GM18517 (cell line): ENCODE measurements at regions not wholly inside any gene's neighbourhood (a gene's known extent, or its start where the extent isn't known, plus 50 kb on each side); places are given as distances from the start of the nearest gene placed in this dataset.

ENCODE experiments used
- ATAC-seq: cut with Tn5 transposase; IDR thresholded peaks from one replicate; pipeline ENCODE4 v1.9.1; 2021; ENCODE audit warnings: mild to moderate bottlenecking, moderate library complexity; ENCODE audit not compliant: unreplicated experiment

DNA sequence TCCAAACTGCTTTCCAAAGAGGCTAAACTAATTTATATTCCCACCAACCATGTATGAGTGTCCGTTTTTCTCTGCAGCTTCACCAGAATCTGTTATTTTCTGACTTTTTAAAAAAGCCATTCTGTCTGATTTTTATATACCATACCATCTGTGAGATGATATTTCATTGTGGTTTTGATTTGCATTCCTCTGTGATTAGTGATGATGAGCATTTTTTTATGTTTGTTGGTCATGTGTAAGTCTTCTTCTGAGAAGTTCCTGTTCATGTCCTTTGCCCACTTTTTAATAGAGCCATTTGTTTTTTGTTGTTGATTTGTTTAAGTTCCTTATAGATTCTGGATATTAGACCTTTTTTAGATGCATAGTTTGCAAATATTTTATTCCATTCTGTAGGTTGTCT lies 179.4 kb upstream of the ALCAM start:
- no peak for ATAC-seq

DNA sequence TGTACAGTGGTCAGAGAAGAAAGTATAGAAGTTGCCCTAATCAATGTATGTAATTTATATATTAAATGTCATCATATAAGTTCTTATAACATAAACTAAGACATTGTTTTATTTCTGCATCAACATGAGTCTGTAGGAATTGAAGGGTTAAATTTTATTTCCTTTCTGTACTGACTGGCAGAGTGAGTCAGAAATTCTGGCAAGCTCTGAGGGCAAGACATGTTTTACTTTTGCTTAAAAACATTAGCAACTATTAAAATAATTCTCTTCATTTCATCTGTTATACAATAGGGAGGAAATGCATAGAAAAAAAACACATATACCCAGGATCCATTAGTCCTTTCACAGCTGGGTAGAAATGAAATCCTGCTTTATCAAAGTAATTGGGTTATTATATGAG lies 171.4 kb upstream of the ALCAM start:
- ATAC-seq: no peak

DNA sequence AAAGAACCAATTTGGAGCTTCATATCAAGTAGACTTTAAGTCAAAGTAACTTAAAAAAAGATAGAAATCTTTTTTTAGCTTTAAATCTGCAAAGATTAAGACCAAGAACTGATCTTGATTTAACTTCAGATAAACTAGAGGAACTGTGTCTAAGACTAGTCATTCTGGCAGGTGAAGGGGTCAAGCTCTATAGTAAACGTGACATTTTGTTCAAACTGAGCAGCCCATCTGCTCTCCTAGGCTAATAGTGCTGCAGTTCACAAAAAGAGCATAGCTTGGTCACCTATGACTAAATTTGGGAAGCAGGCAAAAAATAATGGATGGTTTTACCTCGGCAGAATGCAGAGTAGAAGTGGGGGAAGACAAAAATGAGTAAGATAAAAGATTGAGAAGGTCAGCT lies 168.8 kb upstream of the ALCAM start:
- no peak for ATAC-seq

DNA sequence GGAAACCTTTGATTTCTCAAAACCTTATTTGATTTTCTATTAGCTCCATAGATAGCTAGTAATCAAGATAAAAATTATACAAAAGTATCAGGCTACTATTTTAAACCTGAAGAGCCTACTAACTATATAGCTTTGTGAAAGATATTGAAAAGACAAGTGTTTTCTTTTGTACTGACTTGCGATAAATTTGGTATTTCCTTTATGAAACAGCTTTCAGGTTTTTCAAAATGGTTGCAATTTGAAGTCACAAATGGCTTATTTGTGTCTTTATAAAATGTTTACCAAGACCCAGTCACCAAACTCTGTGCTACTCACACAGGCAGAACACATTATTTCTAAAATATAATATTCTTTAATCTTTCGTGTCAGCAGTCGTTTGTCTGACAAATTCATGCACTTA lies 167.5 kb upstream of the ALCAM start:
- no peak for ATAC-seq

DNA sequence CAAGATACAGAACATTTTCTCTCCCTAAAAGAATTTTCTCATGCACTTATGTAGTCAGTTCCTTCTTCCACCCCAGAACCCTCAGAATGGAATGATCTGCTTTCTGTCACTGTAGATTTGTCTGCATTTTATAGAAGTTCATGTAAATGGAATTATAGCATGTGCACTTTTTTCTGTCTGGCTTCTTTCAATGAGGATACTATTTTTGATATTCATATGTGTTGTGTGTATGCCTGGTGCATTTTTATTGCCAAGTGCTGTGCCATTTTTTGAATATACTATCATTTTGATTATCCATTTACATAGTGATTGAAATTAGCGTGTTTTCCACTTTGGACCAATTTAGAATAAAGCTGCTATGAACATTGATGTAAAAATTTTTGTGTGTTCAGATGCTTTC lies 156.6 kb upstream of the ALCAM start:
- no peak for ATAC-seq

DNA sequence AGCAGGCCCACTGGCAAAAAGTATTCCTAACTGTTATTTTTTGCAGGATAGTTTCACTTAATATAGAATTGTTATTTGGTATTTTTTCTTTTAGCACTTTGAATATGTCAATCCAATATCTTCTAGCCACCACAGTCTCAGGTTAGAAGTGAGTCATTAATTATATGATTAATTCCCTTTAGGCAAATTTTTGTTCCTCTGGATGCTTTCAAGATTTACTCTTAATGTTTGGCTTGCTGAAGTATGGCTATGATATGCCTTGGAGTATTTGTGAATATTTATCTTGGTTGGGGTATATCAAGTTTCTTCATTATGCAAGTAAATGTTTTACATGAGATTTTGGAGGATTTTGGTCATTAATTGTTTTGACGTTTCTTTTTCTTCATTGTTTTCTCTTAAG lies 152.1 kb upstream of the ALCAM start:
- no peak for ATAC-seq

DNA sequence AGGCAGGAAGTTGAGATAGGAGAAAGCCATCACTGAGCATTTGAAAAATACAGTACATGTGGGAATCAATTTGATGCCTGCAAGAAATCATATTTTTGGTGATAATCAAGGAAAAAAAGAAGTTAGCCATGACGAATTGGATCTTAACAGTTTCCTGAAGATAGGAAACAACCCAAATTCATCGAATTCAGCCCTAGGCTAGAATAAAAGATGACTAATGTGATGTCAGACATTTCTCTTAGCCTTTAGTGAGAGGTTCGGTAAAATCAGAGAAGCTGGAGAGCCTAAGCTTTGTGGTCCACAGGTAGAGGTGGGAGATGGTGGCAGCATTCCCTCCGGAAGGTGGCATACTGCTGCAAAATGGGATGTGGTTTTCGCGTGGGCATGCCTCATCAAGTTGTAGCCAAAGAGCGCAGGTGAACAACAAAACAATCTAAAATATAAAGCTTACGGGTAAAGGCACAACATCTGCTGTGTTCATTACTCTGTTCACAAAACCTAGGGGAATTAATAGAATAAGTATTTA lies 144.1 kb upstream of the ALCAM start:
- ATAC-seq: no peak

DNA sequence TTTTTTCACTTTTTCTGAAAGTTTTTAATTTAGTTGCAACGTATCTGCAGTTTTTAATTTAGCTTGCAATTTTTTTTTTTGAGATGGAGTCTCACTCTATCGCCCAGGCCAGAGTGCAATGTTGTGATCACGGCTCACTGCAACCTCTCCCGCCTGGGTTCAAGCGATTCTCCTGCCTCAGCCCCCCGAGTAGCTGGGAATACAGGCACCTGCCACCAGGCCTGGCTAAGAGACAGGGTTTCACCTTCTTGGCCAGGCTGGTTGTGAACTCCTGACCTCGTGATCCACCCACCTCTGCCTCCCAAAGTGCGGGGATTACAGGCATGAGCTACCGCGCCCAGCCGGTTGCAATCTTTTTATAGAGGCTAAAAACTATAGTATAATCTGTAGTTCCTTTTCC lies 142.9 kb upstream of the ALCAM start:
- no peak for ATAC-seq

DNA sequence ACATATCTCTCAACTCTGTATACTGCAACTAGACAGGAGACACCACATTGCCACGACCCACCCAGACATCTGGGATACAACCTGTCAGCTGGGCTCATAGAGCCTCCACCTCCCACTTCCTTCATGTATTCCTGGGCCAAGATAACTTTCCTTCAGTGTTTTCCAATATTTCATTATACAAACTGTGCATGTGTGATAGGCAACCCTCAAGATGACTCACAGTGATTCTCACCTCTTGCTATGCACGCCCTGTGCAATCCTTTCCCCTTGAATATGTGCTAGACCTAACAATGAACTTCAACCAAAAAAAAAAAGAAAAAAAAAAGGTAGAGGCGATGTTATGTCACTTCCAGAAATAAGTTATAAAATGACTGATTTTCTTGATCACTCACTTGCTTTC lies 138.0 kb upstream of the ALCAM start:
- no peak for ATAC-seq

DNA sequence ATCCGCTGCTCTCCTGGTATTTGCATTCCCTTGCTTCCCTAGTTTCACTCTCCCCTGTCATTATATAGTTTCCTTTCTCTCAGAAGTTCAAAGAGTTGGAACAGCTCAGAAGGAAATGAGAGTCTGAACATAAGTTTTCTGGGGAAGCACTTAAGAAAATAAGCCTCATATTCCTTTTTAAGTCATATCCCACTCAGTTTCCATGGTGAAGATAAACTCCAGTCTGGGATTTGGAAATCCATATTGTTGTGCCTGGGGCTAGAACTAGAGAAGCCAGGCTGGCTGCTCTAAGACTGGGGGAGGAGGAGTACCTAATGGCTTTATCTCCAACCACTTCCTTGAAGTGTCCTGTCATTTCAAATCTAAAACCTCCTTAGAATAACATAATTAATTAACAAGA lies 134.2 kb upstream of the ALCAM start:
- no peak for ATAC-seq

DNA sequence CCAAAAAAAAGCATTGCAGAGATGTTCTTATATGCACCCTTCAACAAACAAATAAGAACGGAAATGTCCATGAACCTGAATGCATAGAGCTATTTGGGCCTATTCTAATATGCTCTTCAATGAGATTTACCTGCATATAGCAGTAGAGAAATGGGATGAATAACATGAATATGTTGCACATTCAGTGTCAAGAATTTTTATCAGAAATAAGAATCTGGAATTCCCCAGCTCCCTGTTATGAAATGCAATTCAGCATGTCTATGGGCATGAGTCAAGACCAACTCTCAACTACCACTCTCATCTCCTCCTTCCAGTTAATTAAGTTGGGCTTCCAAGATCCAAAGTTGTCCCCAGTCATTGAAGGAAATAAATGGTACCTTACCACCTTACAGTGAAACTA lies 133.7 kb upstream of the ALCAM start:
- no peak for ATAC-seq

DNA sequence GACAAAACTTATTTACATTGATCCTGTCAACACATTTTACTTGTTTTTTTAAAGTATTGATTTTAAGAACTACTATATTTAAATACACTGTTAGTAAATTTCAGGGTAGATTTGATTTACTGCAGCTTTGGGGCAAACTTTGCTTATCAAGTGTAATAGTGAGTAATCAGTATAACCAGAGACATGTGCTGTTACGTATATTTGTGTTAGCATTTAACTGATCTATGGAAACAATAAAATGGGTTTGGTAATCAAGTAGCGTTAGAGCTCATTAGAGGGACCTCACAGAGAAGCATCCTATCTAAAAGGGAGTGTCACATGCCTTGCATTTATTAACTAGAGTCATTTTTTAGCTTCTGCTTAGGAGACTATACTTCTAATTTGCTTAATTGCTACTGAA lies 131.5 kb upstream of the ALCAM start:
- ATAC-seq: no peak

DNA sequence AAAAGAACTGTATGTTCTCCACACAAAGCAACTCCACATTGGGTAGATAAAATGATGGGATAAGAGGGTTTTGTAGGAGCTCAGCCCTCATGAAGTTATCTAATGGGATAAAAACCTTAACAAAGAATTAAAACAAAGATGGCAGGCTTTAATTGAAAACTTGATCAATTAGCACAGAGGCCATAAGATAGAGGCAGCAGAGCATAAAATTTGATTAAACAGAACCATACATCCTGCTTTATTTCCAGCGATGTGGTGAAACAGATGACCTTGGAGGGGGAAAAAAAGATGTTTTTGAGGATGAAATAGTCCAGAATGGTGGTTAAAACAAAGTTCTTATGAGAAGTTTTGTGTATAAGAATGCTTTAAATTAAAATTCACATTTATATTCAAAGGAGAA lies 130.9 kb upstream of the ALCAM start:
- no peak for ATAC-seq

DNA sequence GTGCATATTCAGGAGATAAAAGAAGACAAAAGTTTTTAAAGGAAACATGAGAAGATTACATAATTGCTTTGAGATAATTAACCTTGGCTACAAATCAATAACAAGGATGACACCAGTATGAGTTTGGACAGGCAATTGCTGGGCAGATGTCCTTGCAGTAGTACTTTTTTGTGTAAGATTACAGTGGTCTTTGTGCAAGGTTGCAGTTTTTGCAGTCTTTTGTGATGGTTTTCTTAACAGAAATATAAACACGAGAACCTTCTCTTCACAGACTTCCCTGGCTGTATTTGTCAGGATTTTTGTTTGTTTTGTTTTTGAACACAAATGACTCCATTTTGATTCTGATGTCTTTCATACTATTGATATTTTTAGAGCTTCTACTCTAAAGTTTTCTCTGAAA lies 128.3 kb upstream of the ALCAM start:
- ATAC-seq: no peak

DNA sequence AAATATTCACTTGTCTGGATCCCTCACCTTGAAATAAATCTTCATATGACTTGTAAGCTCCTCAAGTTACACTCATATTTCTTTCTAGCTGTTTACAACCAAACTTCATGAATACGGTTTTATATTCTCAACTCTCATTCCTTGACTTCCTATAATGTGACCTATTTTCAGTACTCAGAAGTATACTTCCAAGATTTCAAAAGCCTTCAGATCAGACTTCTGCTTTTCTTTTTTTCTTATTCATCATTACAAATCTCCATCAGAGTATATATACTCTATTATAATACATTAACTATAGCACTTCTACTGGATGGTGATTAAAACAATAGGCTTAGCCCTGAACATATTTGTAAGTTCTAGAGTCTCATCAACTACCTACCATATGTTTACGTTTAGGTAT lies 123.6 kb upstream of the ALCAM start:
- no peak for ATAC-seq

DNA sequence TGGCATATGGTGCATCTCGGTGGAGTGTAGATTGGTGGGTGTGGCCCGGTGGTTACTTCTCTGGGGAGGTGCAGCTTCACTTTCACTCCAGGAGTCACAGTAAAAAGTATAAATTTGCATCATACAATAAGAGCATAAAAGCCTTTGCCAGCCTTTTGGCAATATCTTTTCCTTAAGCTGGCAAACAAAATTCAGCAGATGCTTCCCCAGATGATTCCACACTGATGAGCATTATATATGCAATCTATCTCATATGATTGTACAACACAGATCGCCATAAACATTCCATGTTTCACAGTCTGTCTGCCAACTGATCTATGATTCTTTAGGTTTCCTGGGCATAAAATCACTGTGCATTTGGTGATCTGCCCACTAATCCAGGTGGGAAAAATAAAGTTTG lies 120.2 kb upstream of the ALCAM start:
- ATAC-seq: no peak

DNA sequence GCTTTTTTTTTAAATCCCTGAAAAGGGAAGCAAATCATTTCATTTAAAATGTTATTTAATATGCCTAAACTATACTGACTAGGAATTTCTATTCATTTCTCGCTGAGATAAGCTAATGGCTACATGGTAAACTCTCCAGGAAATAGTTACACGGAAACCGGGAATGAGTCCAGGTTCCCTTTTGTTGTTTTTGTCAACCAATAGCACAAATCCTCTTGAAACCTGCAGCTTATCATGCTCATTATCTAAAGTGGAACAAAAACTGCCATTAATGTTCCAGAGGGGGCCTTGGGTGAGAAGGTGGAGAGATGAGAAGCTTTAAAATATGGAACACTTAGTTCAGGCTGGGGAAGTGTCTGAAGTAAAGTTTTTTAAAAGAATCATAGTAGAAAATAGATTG lies 113.5 kb upstream of the ALCAM start:
- no peak for ATAC-seq

DNA sequence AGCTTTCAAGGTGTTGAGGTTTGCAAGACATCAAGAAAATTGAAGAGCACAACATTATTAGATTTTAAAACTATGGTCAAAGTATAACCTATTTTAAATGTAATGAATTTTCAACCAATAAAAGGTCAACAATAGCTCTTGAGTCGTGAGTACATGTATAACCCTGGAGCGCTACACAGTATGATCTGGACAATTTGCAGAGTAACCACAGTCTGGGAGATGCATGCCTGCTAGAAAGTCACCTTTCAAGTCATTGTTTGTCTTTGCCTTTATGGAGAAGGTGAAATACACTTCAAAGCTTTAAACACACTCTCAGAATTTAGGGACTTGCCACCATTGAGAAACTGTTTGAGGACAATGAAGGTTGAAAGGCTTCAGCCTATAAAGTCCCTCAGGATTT lies 112.6 kb upstream of the ALCAM start:
- no peak for ATAC-seq

DNA sequence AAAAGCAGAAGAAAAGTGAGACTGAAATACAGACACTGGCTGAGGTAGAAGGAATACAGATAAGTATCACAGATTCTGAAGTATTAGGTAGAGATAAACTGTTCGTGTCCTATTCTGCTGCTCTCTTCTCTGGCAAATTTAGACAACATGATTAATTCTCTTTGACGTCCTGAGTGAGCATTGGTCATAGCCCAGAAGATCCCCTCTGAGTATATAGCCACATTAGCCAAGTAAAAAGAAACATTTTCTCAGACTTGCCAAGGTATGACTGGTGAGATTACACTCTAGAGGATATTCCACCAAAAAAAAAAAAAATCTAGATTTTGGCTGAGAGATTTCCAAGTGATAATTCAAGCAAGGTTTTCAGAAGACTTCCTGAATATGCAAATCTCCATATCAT lies 111.4 kb upstream of the ALCAM start:
- ATAC-seq: no peak

DNA sequence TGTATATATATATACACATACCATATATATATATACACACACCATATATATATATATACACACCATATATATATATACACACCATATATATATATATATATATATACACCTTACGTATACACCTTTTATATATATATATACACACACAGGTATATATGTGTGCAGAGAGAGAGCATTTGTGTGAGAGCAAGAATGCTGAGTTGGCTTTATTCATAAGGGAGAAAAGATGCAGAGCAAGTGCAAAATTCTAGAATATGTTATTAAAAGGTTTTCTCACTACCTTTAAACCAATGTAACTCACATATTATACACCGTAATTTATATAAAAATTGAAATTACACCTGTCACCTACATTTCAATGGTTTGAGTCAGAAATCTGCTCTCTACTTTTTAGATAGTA lies 107.2 kb upstream of the ALCAM start:
- ATAC-seq: no peak

DNA sequence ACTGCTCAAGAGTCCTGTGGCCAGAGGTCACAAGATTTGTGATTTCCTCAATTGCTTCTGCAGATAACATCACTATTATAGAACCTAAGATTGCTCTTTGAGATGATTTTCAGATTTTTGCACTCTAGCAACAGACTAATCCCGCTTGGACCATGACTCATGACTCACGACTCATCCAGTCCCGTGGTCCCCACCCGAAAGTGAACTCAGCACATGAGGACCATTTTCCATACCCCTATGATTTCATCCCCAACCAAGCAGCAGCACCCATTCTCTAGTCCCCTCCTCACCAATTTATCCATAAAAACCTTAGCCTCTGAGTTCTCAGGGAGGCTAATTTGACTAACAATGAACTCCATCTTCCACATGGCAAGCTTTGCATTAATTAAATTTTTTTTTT lies 106.3 kb upstream of the ALCAM start:
- ATAC-seq: no peak

DNA sequence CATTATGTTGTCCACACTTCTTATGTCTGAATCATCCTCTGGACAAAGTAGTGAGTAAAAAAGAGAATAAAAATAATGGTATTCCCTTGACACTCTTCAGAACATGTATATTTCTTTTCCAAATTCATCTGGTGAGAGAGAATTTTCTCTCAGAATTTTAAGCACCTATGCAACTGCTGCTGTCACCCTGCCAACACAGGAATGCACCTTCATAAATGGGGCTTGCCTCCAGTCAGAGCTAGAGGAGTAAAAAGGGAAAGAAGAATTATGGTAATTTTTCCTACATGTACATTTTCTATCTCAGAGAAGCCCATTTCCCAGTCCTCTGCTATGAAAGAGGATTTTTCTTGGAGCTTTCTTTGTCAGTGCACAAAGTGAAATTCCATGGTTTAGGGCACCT lies 92.2 kb upstream of the ALCAM start:
- ATAC-seq: no peak

DNA sequence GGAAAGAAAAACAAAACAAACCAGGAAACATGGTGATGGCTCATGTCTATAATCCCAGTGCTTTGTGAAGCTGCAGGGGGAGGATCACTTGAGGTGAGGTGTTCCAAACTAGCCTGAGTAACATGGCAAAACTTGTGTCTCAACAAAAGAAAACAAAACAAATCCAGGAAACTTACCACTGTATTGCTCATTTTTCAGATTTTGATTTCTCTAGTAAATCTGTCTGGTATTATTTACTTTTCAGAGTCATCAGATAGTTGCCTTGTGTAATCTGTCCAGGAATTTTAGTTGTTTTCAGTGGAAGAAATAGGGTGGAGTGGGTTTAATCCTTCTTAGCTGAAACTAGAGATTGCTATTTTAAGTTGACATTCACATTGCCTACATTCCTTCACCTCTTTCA lies 91.8 kb upstream of the ALCAM start:
- ATAC-seq: no peak

DNA sequence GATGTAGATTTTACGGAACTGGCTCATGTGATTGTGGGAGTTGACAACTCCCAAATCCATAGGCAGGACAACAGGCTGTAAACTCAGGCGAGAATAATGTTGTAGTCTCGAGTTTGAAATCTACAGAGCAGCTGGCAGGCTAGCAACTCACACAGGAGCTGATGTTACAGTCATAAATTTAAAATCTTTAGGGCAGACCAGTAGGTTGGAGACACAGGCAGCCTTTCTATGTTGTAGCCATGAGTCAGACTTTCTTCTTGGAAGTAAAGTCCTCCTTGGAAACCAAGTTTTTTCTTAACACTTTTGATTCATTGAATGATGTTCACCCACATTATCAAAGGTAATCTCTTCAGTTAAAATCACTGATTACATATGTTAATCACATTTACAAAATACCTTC lies 89.1 kb upstream of the ALCAM start:
- no peak for ATAC-seq
